OCI-LY7 (cell line): ENCODE measurements at regions not wholly inside any gene's neighbourhood (a gene's known extent, or its start where the extent isn't known, plus 50 kb on each side); places are given as distances from the start of the nearest gene placed in this dataset.

Experiments used
- BruUV-seq: library from RNA; stranded (reverse); fragments of 400-500 nt; replicated peaks from 2 replicates; lab custom pipeline; 2021; lab: Mats Ljungman, UMichigan
- CTCF ChIA-PET: fragments of 300-600 bp; sonication (Branson Sonifier 250); formaldehyde crosslinking; loops from one replicate; lab custom pipeline; 2022; ENCODE audit warnings: antibody characterized with exemption; ENCODE audit not compliant: unreplicated experiment; lab: Charles Lee
- POLR2A ChIA-PET: fragments of 300-600 bp; sonication (Branson Sonifier 250); formaldehyde crosslinking; loops from one replicate; lab custom pipeline; 2022; ENCODE audit warnings: antibody characterized with exemption; lab: Charles Lee
- DNase-seq: peaks from one replicate; pipeline ENCODE4 v3.0.0-alpha.2; 2015; ENCODE audit warnings: low spot score
- H2AFZ ChIP-seq: fragments of 200-600 bp; sonication (generic), shearing (Covaris generic); 2 replicates; pipeline ENCODE4 v1.6.1; 2014; ENCODE audit warnings: mild to moderate bottlenecking, antibody characterized with exemption, low read length, moderate library complexity
- H3K27ac ChIP-seq: fragments of 200-600 bp; sonication (generic); 2 replicates; pipeline ENCODE4 v1.5.1; 2014; ENCODE audit warnings: mixed run types, low read depth, mild to moderate bottlenecking, moderate library complexity, low read length, inconsistent platforms; ENCODE audit not compliant: poor library complexity, severe bottlenecking
- H3K36me3 ChIP-seq: fragments of 200-600 bp; sonication (generic); 2 replicates; pipeline ENCODE4 v1.6.1; 2014; ENCODE audit warnings: mild to moderate bottlenecking, antibody characterized with exemption, low read length, moderate library complexity, mixed read lengths; ENCODE audit not compliant: insufficient read depth
- H3K4me1 ChIP-seq: fragments of 200-600 bp; sonication (generic); 2 replicates; pipeline ENCODE4 v1.5.1; 2014; ENCODE audit warnings: mild to moderate bottlenecking, low read length; ENCODE audit not compliant: insufficient read depth, poor library complexity, severe bottlenecking
- H3K4me2 ChIP-seq: fragments of 200-600 bp; sonication (generic); 2 replicates; pipeline ENCODE4 v1.6.1; 2014; ENCODE audit warnings: mild to moderate bottlenecking, low read length
- H3K4me3 ChIP-seq: fragments of 200-600 bp; sonication (generic); 2 replicates; pipeline ENCODE4 v1.5.1; 2014; ENCODE audit warnings: mild to moderate bottlenecking, low read depth, low read length; ENCODE audit not compliant: poor library complexity, severe bottlenecking
- H3K79me2 ChIP-seq: fragments of 200-600 bp; sonication (generic); 2 replicates; pipeline ENCODE4 v1.6.1; 2016; ENCODE audit warnings: low read depth, mild to moderate bottlenecking, low read length, moderate library complexity, mixed read lengths; ENCODE audit not compliant: insufficient read depth
- H3K9me2 ChIP-seq: fragments of 200-600 bp; sonication (generic); 2 replicates; pipeline ENCODE4 v1.6.1; 2016; ENCODE audit warnings: mild to moderate bottlenecking, low read length, mixed read lengths; ENCODE audit not compliant: insufficient read depth
- H3K9me3 ChIP-seq: fragments of 200-600 bp; sonication (generic); 2 replicates; pipeline ENCODE4 v1.6.1; 2014; ENCODE audit warnings: mild to moderate bottlenecking, mixed run types, low read length, mixed read lengths
- H4K20me1 ChIP-seq: fragments of 200-600 bp; sonication (generic); 2 replicates; pipeline ENCODE4 v1.6.1; 2014; ENCODE audit warnings: mild to moderate bottlenecking, antibody characterized with exemption, low read length, moderate library complexity, mixed read lengths; ENCODE audit not compliant: insufficient read depth
- EZH2phosphoT487 ChIP-seq: fragments of 200-600 bp; sonication (generic); IDR thresholded peaks from 2 replicates; pipeline ENCODE4 v1.6.1; 2018; ENCODE audit warnings: low read depth, borderline replicate concordance, mild to moderate bottlenecking, mixed run types, antibody characterized with exemption, low read length, moderate library complexity, mixed read lengths
- intact Hi-C: fragments of 100-400 bp; cut with micrococcal nuclease; formaldehyde crosslinking; loops from one replicate; pipeline ENCODE4 v1.10.0; 2022; ENCODE audit not compliant: unreplicated experiment
- TF ChIP-seq, protein P1 (sequence below): fragments of 200-600 bp; sonication (generic); conservative IDR thresholded peaks from 2 replicates; pipeline ENCODE4 v1.5.1; 2014; ENCODE audit warnings: mild to moderate bottlenecking, antibody characterized with exemption, low read length, moderate library complexity, mixed read lengths

DNA sequence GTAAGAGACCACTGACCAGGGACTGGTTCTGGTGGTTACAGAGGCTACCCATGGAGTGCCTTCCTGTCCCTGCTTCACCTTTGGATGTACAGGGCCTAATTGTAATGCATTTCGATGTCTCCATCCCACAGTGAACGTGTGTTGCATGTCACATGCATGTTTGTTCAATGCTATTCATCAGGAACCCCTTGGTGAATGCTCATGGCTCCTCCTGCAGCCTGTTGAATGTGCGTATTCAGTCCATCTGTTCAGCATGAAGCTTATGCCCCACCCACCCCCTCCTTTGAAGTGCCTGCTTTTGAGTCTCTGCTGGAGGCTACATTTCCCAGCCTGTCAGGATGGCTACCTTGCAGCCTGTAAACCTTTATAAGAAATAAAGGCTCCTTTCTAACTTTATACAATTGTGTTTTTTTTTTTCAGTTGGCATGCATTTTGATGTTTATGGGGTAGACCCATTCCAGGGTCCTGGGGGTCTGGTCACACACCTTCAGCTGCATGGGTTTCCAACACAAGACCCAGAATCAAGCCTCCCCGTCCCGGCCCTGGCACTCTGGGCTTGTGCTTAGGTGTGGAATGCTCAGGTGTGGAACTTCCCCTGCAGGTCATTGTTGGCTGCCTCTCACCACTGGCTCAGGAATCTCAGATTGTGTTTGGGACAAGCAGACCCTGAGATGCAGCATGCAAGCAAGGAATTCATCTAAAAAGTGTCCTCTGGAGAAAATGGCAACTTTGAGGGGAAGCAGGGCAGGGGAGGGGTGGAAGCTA, 238.8 kb upstream of the HDAC4 start:
- Histone ChIP-seq H3K9me2 (no peaks in the 10 kb centered on the region), H3K4me1 (no peaks in the 10 kb centered on the region), H3K4me2 (no peak overlapping the region), H2AFZ (no peak overlapping the region), H3K27ac (no peak overlapping the region), H3K4me3 (no peak overlapping the region), H3K36me3 (no peaks in the 10 kb centered on the region), H3K9me3 (peaks cover 6% of the 10 kb centered on the region; the same call in 1 of the 2 replicates), H3K79me2 (no peaks in the 10 kb centered on the region), H4K20me1 (no peaks in the 10 kb centered on the region)
- ChIA-PET CTCF (no interaction called here), POLR2A (interaction anchor here (0.6 kb wide), 1 partner anchor 666 kb away, joined by 3 read pairs; no protein-coding TSS in a partner anchor)
- TF ChIP-seq, protein P1, sequence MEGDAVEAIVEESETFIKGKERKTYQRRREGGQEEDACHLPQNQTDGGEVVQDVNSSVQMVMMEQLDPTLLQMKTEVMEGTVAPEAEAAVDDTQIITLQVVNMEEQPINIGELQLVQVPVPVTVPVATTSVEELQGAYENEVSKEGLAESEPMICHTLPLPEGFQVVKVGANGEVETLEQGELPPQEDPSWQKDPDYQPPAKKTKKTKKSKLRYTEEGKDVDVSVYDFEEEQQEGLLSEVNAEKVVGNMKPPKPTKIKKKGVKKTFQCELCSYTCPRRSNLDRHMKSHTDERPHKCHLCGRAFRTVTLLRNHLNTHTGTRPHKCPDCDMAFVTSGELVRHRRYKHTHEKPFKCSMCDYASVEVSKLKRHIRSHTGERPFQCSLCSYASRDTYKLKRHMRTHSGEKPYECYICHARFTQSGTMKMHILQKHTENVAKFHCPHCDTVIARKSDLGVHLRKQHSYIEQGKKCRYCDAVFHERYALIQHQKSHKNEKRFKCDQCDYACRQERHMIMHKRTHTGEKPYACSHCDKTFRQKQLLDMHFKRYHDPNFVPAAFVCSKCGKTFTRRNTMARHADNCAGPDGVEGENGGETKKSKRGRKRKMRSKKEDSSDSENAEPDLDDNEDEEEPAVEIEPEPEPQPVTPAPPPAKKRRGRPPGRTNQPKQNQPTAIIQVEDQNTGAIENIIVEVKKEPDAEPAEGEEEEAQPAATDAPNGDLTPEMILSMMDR, result no peak
- no peak for TF ChIP-seq EZH2phosphoT487
- no peak for DNase-seq
- intact Hi-C loops, result no loop called here
- BruUV-seq, result no TSS peak

DNA sequence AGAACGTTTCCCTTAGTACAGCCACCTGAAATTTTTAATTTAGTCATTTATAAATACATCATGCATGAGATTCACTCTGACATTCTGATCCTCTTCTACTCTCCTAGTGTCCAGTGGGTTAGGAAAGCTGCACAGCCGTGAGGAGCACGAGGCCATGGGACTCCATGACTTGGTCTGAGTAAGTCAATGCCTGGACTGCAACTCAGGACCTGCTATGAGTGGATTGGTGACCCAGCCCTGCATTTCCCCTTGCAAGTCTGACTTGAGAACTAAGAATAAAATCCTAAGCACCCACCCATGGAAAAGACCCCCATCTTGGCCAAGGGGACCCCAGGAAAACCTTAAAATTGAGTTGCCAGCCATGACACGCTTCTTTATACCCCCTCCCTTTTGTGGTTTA, 237.6 kb upstream of the HDAC4 start:
- DNase-seq, result no peak

More for the DNA sequence above, 237.6 kb upstream of the HDAC4 start:
- Histone ChIP-seq H3K4me3 (no peak overlapping the region), H3K9me2 (no peaks in the 10 kb centered on the region), H3K36me3 (no peaks in the 10 kb centered on the region), H3K9me3 (peaks cover 2% of the 10 kb centered on the region; the same call in 1 of the 2 replicates), H3K4me1 (no peaks in the 10 kb centered on the region), H3K4me2 (no peak overlapping the region), H2AFZ (no peak overlapping the region), H4K20me1 (no peaks in the 10 kb centered on the region), H3K27ac (no peak overlapping the region), H3K79me2 (no peaks in the 10 kb centered on the region)
- BruUV-seq, result no TSS peak
- ChIA-PET CTCF (interaction anchor here (1.0 kb wide), 1 partner anchor 15 kb away, joined by 3 read pairs; no protein-coding TSS in a partner anchor), POLR2A (no interaction called here)
- intact Hi-C loops, result no loop called here
- TF ChIP-seq, protein P1, result no peak
- no peak for TF ChIP-seq EZH2phosphoT487
